HG02588 (cell line): ENCODE measurements at regions not wholly inside any gene's neighbourhood (a gene's known extent, or its start where the extent isn't known, plus 50 kb on each side); places are given as distances from the start of the nearest gene placed in this dataset.
"Not testable (repeated sequence)": the region's sequence is repeated elsewhere in the genome, so short reads cannot be mapped to it uniquely, and the experiment has no call there.

Experiments used
- ATAC-seq: cut with Tn5 transposase; IDR thresholded peaks from one replicate; pipeline ENCODE4 v1.9.1; 2021; ENCODE audit warnings: mild to moderate bottlenecking, moderate library complexity; ENCODE audit not compliant: unreplicated experiment

GRCh38 chrX:131881194-131881593 lies 141.9 kb upstream of the STK26 start:
- ATAC-seq = no peak

GRCh38 chrX:131885042-131885441 lies 138.1 kb upstream of the STK26 start:
- ATAC-seq = not testable (repeated sequence)

GRCh38 chrX:131893857-131894256 lies 129.2 kb upstream of the STK26 start:
- not testable (repeated sequence) for ATAC-seq

DNA sequence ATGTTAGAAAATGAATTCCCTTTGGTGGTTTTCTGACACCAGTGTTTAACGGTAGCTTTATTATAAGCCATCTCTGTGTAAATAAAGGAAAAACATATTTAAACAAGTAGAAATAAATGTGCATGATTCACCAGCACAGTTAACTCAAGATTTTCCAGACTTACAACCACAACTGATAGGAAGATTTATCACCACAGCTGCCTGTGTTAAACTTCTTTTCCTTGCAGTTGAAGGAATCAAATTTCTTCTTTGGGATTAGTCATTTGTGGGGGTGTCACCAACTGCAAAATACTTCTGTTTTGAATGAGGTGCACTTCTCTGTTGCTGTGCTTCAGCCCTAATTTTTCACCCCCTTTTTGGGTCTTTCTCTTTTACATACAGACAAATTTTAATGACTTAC lies 128.1 kb upstream of the STK26 start:
- ATAC-seq = no peak

- ATAC-seq = no peak
Observed at GRCh38 chrX:131895807-131896206, 127.3 kb upstream of the STK26 start.

- ATAC-seq = no peak
Observed at GRCh38 chrX:131901546-131901945, 121.6 kb upstream of the STK26 start.

DNA sequence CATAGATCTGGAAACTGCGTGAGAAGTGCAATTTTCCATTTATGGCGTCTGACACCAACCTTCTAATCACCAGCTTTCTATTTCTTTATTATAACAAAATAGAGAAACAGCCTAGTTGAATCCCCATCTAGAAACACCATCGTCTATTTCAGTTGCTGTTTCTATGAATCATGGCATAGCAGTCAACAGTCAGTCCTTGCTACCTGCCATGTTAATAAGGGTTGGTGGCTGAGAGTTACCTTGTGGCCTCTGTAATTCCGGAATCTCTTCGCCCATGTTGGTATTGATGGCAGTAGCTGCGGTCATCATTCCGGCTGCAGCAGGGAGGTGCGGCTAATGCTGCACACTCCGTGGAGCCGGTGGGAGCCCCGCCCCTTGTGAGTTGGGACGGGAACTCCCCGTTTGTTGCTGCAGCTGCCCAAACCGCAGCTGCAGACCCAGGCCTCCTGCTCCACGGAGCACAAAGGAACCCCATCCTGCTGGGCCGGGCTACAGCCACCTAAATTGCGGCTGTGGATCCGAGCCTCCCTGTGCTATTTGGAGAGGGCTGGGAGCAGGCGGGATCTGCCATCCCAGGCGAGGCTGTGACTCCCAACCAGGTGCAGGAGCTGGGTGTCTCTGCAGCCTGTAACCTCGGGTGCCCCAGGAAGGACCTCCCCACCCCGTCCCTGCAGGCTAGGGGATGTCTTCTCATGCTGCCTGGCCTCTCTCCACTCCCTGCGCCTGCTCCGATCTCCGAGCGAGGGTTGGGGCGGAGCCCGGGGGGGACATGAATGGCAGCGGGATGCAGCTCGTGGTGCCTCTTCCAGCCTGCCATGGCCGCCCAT lies 115.4 kb upstream of the STK26 start:
- no peak for ATAC-seq

GRCh38 chrX:131910586-131910985 lies 112.5 kb upstream of the STK26 start:
- no peak for ATAC-seq

GRCh38 chrX:131915488-131915887 lies 107.6 kb upstream of the STK26 start:
- ATAC-seq = no peak

- ATAC-seq = no peak
Observed at GRCh38 chrX:131917588-131917987, 105.5 kb upstream of the STK26 start.

DNA sequence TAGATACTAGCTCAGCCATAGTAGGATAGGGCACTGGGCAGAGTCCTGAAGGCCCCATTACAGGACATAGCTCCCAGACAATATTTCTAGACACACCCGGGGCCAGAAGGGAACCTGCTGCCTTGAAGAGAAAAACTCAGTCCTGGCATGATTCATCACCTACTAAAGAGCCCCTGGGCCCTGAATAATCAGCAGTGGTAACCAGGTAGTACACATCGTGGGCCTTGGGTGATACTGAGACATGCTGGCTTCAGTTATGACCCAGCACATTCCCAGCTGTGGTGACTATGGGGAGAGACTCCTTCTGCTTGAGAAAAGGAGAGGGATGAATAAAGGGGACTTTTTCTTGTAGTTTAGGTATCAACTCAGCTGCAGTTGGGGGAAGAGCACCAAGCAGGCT lies 104.3 kb upstream of the STK26 start:
- ATAC-seq = no peak

- no peak for ATAC-seq
Observed at GRCh38 chrX:131923614-131924250, 99.4 kb upstream of the STK26 start.

- ATAC-seq = no peak
Observed at GRCh38 chrX:131938749-131939148, 84.4 kb upstream of the STK26 start.

- no peak for ATAC-seq
Observed at GRCh38 chrX:131942034-131942433, 81.1 kb upstream of the STK26 start.

- no peak for ATAC-seq
Observed at GRCh38 chrX:131944936-131945902, 77.9 kb upstream of the STK26 start.

DNA sequence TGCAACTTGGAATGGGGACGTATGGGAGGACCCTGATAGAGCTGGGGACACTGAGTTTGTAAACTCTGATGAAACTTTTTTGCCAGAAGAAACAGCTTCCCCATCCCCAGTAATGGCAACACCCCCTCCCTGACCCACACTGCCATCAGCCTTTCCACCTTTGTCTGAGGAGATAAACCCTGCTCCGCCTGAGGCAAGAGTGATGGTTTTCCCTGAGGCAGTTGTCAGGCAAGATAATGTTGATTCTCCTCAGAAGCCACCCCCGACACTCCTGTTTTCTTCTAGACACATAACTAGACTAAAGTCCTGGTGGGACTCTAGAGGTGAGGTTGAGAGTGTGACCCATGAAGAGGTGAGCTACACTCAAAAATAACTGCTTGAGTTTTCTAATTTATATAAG lies 71.9 kb upstream of the STK26 start:
- ATAC-seq = no peak

GRCh38 chrX:131955099-131955777 lies 67.9 kb upstream of the STK26 start:
- peak; percentile 79 for ATAC-seq

GRCh38 chrX:131958724-131959123 lies 64.4 kb upstream of the STK26 start:
- ATAC-seq = no peak

DNA sequence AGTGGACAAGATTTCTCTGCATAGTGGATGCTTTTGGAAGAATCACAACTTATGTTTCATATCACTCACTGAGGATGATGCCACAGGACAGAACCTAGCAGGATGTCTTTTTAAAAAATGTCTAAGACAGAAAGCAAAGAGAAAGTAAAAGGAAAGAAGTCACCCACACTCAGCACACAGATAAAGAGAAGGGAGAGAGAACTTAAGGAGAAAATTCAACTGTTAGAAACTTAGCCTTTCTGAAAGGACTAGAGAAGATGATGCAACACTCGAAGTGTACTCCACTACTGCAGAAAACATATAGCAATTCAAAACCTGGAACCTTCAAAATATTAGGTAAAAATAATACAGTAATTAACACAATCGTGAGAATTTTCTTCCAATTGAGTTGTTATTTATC lies 52.8 kb upstream of the STK26 start:
- ATAC-seq = no peak
